ENCODE measurements at regions not wholly inside any gene's neighbourhood (a gene's known extent, or its start where the extent isn't known, plus 50 kb on each side); places are given as distances from the start of the nearest gene placed in this dataset.

- TF ChIP-seq RAD21 (conservative IDR thresholded peaks at IDR 0.05), result no peak
- no peak for TF ChIP-seq SMC3 (conservative IDR thresholded peaks at IDR 0.05; ENCODE audit: poor library complexity)
- no peak for TF ChIP-seq EP300 (conservative IDR thresholded peaks at IDR 0.05; ENCODE audit: poor library complexity, severe bottlenecking)
- no peak for TF ChIP-seq TAF1 (IDR thresholded peaks at IDR 0.05; ENCODE audit: low read depth)
- no peak for TF ChIP-seq POLR2AphosphoS5 (IDR thresholded peaks at IDR 0.05)
- no peak for TF ChIP-seq REST (IDR thresholded peaks at IDR 0.05; ENCODE audit: borderline replicate concordance)
- TF ChIP-seq EZH2 (IDR thresholded peaks at IDR 0.05; ENCODE audit: borderline replicate concordance, insufficient read depth, low read length, poor library complexity, severe bottlenecking), result no peak
- TF ChIP-seq MXI1 (conservative IDR thresholded peaks at IDR 0.05; ENCODE audit: poor library complexity, severe bottlenecking), result no peak
- no peak for TF ChIP-seq CTCF (IDR thresholded peaks at IDR 0.05; ENCODE audit: poor library complexity, severe bottlenecking)
- Histone ChIP-seq H3K9me2 (ENCODE audit: insufficient read depth, low read length) (no peaks in the 10 kb centered on the region), H4K20me1 (ENCODE audit: insufficient read depth) (no peaks in the 10 kb centered on the region), H3K27me3 (ENCODE audit: insufficient read depth, low read depth, low read length) (no peaks in the 10 kb centered on the region), H3K4me2 (ENCODE audit: low read length) (no peak overlapping the region), H3F3A (ENCODE audit: insufficient read depth, low read length, poor library complexity, severe bottlenecking) (no peaks in the 10 kb centered on the region), H3K9ac (ENCODE audit: low read length) (no peak overlapping the region), H2AFZ (ENCODE audit: low read depth, low read length) (no peak overlapping the region), H3K4me3 (ENCODE audit: low read length) (no peak overlapping the region), H3K9me3 (ENCODE audit: low read length) (no peaks in the 10 kb centered on the region), H3K36me3 (ENCODE audit: insufficient read depth, low read length) (no peaks in the 10 kb centered on the region), H3K79me2 (replicated peaks; ENCODE audit: insufficient read depth, low read length) (no peaks in the 10 kb centered on the region), H3K27ac (ENCODE audit: low read length) (no peak overlapping the region)
Measured at GRCh38 chr14:59037620-59038019, 150.8 kb upstream of the DAAM1 start.

DNA sequence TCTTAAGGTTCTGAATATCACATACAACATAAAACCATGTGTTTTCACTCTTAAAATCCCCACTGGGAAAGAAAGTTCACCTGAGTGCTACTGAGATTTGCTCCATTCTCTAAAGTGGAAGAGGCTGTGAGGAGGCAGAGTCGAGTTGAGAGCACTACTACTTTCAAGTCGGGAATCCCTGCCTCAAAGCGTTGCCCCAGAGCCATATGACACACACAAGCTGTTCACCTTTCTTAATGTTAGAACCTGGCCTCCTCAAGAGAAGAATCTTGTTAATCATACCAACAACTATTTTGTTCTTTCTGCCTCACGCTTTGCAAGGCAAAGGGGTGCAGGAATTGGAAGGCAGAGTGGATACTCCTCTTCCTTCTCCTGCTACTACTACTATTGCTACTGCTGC, 149.7 kb upstream of the DAAM1 start:
- Histone ChIP-seq H3K27ac (ENCODE audit: low read length) (no peak overlapping the region), H3K27me3 (ENCODE audit: insufficient read depth, low read depth, low read length) (no peaks in the 10 kb centered on the region), H3F3A (ENCODE audit: insufficient read depth, low read length, poor library complexity, severe bottlenecking) (no peaks in the 10 kb centered on the region), H3K9me3 (ENCODE audit: low read length) (no peaks in the 10 kb centered on the region), H3K9me2 (ENCODE audit: insufficient read depth, low read length) (no peaks in the 10 kb centered on the region), H3K4me2 (ENCODE audit: low read length) (no peak overlapping the region), H4K20me1 (ENCODE audit: insufficient read depth) (no peaks in the 10 kb centered on the region), H2AFZ (ENCODE audit: low read depth, low read length) (no peak overlapping the region), H3K4me3 (ENCODE audit: low read length) (no peak overlapping the region), H3K79me2 (replicated peaks; ENCODE audit: insufficient read depth, low read length) (no peaks in the 10 kb centered on the region), H3K9ac (ENCODE audit: low read length) (no peak overlapping the region), H3K36me3 (ENCODE audit: insufficient read depth, low read length) (no peaks in the 10 kb centered on the region)
- no peak for TF ChIP-seq EZH2 (IDR thresholded peaks at IDR 0.05; ENCODE audit: borderline replicate concordance, insufficient read depth, low read length, poor library complexity, severe bottlenecking)
- TF ChIP-seq TAF1 (IDR thresholded peaks at IDR 0.05; ENCODE audit: low read depth), result no peak
- no peak for TF ChIP-seq RAD21 (conservative IDR thresholded peaks at IDR 0.05)
- no peak for TF ChIP-seq REST (IDR thresholded peaks at IDR 0.05; ENCODE audit: borderline replicate concordance)
- no peak for TF ChIP-seq MXI1 (conservative IDR thresholded peaks at IDR 0.05; ENCODE audit: poor library complexity, severe bottlenecking)
- no peak for TF ChIP-seq SMC3 (conservative IDR thresholded peaks at IDR 0.05; ENCODE audit: poor library complexity)
- TF ChIP-seq EP300 (conservative IDR thresholded peaks at IDR 0.05; ENCODE audit: poor library complexity, severe bottlenecking), result no peak
